ENCODE measurements at regions not wholly inside any gene's neighbourhood (a gene's known extent, or its start where the extent isn't known, plus 50 kb on each side); places are given as distances from the start of the nearest gene placed in this dataset.

DNA sequence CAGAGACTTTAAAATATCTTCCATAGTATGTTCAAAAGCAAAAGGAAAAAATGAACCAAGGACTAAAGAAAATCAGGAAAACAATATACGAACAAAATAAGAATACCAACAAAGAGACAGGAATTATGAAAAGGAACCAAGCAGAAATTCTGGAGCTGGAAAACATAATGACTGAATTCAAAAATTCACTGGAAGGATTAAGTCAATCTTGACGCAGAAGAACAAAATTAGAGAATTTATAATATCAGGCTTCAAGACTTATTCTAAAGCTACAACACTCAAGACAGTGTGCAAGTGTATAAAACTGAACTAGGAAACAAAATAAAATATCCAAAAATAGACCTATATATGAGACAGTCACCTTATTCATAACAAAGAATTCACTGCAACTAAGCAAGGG is 56.9 kb upstream of the GYPC start:
- TF ChIP-seq, protein P1, sequence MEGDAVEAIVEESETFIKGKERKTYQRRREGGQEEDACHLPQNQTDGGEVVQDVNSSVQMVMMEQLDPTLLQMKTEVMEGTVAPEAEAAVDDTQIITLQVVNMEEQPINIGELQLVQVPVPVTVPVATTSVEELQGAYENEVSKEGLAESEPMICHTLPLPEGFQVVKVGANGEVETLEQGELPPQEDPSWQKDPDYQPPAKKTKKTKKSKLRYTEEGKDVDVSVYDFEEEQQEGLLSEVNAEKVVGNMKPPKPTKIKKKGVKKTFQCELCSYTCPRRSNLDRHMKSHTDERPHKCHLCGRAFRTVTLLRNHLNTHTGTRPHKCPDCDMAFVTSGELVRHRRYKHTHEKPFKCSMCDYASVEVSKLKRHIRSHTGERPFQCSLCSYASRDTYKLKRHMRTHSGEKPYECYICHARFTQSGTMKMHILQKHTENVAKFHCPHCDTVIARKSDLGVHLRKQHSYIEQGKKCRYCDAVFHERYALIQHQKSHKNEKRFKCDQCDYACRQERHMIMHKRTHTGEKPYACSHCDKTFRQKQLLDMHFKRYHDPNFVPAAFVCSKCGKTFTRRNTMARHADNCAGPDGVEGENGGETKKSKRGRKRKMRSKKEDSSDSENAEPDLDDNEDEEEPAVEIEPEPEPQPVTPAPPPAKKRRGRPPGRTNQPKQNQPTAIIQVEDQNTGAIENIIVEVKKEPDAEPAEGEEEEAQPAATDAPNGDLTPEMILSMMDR (IDR thresholded peaks at IDR 0.05): no peak
- TF ChIP-seq POLR2AphosphoS5 (IDR thresholded peaks at IDR 0.05): no peak
